ENCODE measurements at regions not wholly inside any gene's neighbourhood (a gene's known extent, or its start where the extent isn't known, plus 50 kb on each side); places are given as distances from the start of the nearest gene placed in this dataset.

- no peak for TF ChIP-seq CTCF (conservative IDR thresholded peaks at IDR 0.05)
- 0 out of 2 replicates have a peak, but pooled peaks have one; percentile 33 for TF ChIP-seq ZFX (IDR thresholded peaks at IDR 0.05)
Observed at GRCh38 chr12:4030929-4031702, 157.9 kb upstream of the PARP11 start.

Data from C4-2B (cell line).